GM18867 (cell line): ENCODE measurements at regions not wholly inside any gene's neighbourhood (a gene's known extent, or its start where the extent isn't known, plus 50 kb on each side); places are given as distances from the start of the nearest gene placed in this dataset.
A peak's percentile ranks its signal among the peaks of the same experiment; 100 is the strongest.

Experiments
- ATAC-seq: cut with Tn5 transposase; IDR thresholded peaks from one replicate; pipeline ENCODE4 v1.9.1; 2021; ENCODE audit warnings: mild to moderate bottlenecking, moderate library complexity; ENCODE audit not compliant: unreplicated experiment

DNA sequence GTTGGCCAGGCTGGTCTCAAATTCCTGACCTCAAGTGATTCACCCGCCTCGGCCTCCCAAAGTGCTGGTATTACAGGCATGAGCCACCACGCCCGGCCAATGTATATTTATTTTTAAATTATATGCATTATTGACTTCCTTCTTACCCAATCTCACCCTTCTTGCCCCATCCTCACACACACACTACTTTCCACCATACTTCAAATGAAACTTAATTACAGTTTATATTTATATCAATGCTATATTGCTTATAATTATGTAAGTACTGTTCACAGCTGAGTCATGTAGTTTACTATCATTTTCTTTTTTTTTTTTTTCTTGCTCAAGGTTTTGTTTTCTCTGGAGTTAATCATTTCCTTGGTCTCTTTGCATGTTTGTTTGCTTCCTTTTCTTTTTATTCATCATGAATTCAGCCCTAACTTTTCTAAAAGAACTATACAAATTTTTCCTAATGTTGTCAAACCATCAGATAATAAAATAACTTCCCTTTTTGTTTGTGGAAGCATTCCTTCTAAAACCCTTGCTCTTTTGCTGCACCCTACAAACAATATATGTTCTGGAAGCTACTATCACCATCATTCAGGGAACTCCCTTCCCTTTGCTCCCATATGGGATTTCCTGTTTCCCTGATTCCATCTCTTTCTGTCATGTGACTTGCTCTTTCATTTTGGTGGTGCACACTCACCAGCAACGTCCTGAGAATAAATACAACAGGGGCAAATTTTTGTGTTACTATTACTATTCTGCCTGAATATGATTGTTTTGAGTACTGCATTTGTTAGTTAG, 201.7 kb upstream of the SASH1 start:
- ATAC-seq = no peak

GRCh38 chr6:148142821-148143220, 199.8 kb upstream of the SASH1 start:
- ATAC-seq = no peak

- no peak for ATAC-seq
Measured at GRCh38 chr6:148143771-148144170, 198.9 kb upstream of the SASH1 start.

DNA sequence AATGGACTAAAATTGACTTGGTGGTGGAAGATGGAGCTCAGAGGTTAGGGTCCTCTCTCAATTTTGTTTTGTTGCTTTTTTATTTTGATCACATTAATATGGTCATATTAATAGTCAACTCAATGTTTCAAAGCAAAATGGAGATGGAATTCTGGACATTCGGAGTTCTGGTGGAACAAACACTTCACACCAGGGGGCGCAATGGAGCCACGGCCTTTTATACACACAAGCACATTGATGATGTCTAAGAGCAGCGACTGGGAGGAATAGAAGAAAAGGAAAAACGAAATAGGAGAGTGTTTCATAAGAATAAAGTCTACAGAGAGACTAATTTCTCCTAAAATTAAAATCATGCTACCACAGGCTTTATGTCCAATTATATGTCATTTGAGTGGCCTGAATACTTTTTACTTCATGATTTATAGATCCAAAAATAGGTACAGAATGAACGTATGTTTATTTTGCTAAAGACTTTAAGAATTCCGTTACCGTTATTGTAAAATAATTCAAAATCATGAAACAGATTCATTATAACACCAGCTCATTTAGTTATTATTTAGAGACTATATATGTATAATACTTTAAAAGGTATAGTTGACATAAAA, 197.6 kb upstream of the SASH1 start:
- ATAC-seq = peak; percentile 77

GRCh38 chr6:148146717-148147462, 195.7 kb upstream of the SASH1 start:
- peak; percentile 51 for ATAC-seq

DNA sequence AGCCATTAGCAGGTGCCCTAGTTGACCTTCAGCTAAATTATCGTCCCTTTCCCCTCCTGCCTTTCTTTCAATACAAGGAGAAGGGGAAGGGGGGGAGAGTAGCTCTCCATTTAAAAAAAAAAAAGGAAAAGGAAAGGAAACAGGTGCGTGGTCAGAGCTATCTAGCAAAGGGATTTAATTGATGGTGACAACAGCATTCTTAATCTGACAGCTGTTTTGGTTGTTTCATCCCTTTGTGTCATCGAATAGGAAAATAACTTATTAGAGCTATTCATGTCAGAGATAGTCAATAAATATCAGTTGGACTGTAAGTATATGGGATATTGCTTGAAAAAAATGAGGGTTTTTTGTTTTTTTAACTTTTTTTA, 195.2 kb upstream of the SASH1 start:
- no peak for ATAC-seq

DNA sequence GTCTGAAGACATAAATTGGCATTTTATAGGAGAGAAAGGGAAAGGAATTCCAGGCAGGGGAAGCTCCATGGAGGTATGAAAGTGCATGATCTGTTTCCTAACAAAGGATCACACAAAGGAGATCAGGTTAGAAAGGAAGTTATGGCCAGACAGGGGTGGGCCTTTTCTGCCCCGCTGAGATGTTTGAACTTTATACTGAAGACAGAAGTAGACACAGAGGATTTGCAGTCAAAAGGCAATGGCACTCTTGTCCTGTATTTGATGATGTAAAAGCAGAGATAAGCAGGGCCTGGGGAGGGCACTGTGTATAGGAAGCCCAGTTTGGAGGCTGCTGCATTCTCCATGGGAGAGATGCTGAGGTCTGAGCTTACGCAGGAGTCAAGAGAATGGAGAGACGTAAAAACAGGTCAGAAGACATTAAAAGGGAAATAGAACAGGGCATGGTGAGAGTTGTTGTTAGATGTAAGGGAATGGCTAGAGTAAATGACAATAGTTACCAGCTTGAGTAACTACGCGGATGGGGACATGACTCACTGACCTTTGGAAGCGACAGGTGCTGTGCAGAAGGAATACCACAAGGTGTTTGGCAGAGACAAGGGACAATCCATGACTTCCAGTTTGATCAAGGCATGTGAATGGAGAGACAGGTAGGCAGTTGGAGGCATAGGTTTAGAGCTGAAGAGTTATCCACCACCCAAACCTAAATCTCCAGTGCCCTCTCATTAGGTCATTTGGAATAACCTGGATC, 190.6 kb upstream of the SASH1 start:
- ATAC-seq = no peak

GRCh38 chr6:148154668-148155067, 188.0 kb upstream of the SASH1 start:
- ATAC-seq = no peak

DNA sequence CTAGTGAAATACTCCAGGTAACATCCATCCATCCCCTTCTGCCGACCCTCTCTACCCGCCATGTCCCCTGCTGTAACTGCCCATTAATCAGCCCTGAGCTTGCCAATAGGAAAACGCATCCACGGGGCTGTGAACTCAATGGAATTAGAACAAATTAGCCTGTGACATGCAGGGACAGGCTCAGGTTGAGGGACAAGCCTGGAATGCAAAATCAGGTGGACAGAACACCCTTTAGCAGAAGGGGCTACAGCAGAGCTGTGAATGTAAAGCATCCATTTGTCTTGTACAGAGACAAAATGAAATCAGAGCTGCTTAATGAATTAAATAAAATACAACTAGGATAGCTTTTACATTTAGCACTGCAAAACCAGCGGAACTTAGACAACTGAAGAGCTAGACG, 187.3 kb upstream of the SASH1 start:
- no peak for ATAC-seq

DNA sequence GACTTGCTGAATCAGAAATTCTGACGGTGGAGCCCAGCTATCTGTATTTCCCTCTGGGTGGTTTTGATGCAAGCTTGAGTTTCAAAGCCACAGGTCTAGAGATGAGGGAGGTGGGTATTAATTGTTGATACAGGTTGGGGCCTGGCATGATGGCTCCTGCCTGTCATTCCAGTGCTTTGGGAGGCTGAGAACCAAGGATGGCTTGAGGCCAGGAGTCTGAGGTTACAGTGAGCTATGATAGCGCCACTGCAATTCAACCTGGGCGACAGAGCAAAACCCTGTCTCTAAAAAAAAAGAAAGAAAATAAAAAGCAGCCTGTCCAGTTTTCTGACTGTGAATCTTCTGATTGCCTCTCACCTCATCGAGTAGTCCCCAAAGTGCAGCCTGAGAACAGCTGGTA, 184.8 kb upstream of the SASH1 start:
- no peak for ATAC-seq

DNA sequence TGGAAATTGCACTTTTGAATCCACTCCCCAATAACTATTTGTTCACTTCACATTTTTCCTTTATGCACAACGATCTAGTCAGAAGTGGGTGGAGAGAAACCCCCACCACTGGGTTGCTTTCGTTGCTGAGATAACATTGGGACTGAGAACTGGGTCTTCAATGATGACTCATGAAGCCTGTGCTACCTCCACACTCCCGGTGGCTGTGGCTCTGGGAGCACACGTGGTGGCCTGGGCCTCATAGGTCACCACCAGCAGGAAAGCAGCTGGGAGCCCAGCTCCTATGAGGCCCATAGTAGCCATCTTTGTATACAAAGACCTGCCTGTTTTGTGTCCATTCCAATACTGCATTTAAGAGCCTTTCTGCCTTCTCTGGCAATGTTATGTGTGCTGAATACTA, 178.0 kb upstream of the SASH1 start:
- ATAC-seq = no peak

- ATAC-seq = peak; percentile 65
Measured at GRCh38 chr6:148166339-148166968, 176.2 kb upstream of the SASH1 start.

DNA sequence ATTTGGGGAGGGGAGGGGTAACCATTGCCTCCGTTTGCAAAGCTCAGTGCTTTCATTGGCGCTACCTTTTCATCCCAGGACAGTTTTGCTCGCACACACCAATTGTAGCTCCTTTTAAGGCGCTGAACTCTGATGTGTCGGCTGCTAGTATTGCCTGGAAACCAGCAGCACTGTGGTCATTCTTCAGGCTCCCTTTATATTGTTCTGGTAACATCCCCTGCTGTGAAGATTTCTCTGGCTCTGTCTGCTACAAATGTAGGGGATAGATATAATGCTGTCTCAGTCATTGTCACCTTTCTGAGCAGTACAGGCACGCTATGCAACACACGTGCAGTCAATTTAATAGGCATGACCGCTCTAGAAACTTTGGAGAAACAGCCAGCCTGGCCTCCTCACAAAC, 172.9 kb upstream of the SASH1 start:
- ATAC-seq = no peak

DNA sequence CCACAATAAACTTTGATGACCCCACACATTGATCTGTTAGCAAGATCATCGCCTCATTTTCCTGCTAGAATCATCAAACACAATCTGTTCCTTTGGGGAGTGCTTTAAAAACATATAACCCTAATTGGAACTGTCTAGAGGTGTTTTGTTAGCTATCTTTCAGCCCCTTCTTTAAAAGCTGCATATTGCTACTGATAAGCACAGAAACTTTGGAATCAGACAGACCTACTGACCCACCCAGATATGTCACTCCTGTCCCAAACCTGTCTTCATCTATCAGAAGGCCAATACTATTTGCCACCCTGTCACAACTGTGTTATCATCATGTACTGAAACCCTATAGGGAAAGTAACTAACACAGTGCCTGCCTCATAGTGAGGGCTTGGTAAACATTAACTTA, 172.4 kb upstream of the SASH1 start:
- ATAC-seq = no peak

DNA sequence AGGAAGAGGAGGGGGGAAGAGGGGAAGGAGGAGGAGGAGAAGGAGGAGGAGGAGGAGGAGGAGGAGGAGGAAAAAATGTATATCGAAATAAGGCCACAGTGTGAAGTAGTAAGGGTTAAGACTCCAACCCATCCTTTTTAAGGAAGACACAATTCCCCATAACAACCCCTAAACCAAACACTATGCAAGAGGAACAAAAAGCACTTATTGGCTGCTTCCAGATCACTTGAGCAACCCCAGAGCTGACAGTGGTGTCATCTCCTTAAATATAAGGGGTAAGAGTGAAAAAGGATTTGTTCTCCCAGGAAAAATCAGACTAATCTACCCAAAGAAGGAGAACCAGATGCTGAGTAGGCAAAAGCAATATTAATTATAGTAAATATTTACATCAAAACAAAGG, 169.1 kb upstream of the SASH1 start:
- ATAC-seq = no peak

DNA sequence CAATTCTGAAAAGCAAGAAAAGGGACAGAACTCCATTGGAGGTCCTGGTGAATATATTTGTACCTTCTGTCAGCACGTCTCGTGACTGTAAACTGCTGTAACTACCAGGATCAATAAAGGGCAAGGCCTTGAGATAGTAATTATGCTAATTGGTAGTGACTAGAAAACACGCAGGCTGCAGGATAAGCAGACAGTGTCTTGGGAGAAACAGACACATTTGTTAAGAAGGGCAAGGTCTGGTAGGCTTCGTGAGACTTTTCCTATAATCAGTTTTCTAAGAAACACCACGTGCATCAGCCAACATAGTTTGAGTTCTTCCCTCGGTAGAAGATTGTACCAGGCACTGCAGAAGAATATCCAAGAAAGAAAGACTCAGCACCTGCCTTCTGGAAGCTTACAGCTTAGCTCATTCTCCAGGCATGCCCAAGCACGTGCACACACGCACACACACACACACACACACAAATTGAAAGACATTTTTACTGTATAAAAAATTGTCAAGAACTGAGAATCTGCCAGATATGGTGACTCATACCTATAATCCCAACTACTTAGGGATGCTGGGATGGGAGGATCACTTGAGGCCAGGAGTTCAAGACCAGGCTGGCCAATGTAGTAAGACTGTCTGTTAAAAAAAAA, 167.0 kb upstream of the SASH1 start:
- no peak for ATAC-seq

DNA sequence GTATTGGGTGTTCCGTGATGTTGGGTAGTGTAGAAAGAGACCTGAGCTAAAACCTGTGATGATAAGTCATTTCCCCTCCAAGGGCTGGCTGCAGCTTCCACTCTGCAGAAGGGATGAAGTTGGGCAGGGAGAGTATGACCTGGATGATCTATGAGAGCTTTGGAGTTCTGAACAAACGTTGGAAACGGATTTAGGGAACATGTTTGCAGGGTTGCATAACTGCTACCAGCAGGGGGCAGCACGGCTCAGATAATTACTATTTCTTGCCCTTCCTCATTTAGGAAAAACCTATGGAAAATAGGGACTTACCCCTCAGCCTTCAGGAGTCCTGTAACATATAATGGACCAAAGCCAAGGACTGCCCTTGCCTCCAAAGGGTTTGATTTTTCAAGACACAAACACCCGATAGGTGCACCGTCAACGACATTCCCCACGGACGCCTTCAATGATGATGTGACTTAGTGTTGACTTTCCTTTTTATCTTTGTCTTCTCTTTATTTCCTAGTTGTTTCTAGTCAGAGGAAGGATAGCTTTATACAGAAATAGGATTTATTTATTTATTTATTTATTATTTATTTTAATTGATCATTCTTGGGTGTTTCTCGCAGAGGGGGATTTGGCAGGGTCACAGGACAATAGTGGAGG, 164.9 kb upstream of the SASH1 start:
- ATAC-seq = no peak

- ATAC-seq = no peak
Measured at GRCh38 chr6:148179786-148180185, 162.9 kb upstream of the SASH1 start.

DNA sequence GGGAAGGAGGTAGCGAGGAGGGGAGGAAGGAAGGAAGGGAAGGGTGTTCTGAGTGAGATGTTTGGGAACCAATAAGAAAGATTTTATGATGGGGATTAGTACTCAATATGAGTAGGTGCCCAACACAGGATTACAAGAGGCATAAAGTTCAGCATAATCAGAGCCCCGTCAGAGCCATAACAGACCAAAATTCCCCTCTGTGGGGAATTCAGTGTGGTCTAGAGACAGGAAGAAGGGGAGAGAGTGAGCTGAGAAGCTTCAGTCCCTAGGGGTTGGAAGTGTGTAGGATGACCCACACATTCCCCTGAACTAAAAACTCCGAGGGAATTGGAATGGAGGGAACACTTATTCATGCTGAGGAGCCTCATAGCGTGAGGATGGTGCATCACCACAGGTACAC, 160.3 kb upstream of the SASH1 start:
- no peak for ATAC-seq

- ATAC-seq = no peak
Measured at GRCh38 chr6:148183776-148184175, 158.9 kb upstream of the SASH1 start.
